ENCODE measurements at regions not wholly inside any gene's neighbourhood (a gene's known extent, or its start where the extent isn't known, plus 50 kb on each side); places are given as distances from the start of the nearest gene placed in this dataset.

- Histone ChIP-seq H2AFZ (ENCODE audit: low read depth, low read length) (no peak overlapping the region), H3K27me3 (ENCODE audit: control insufficient read depth in 2 of 2, insufficient read depth in 2 of 2, low read length in 2 of 2) (no peaks in the 10 kb centered on the region), H3K79me2 (ENCODE audit: control insufficient read depth, insufficient read depth, low read length) (no peaks in the 10 kb centered on the region), H3K9ac (replicated peaks; ENCODE audit: extremely low read depth, insufficient read depth, low read length) (no peak overlapping the region), H3K4me2 (ENCODE audit: insufficient read depth, low read length) (no peak overlapping the region), H3K27ac (ENCODE audit: insufficient read depth, low read depth, low read length) (no peak overlapping the region), H3K4me1 (ENCODE audit: control insufficient read depth, extremely low read depth, insufficient read depth, low read length) (no peaks in the 10 kb centered on the region), H3K4me3 (replicated peaks in 1 of 3; ENCODE audit: insufficient read depth in 1 of 3, low read depth in 1 of 3, low read length in 3 of 3) (no peak overlapping the region), H4K20me1 (replicated peaks; ENCODE audit: control insufficient read depth, extremely low read depth, insufficient read depth, low read length) (no peaks in the 10 kb centered on the region), H3K9me3 (replicated peaks; ENCODE audit: control insufficient read depth, insufficient read depth, low read length) (peaks cover 5% of the 10 kb centered on the region), H3K36me3 (ENCODE audit: control insufficient read depth in 2 of 2, extremely low read depth in 1 of 2, insufficient read depth in 2 of 2, low read length in 2 of 2) (no peaks in the 10 kb centered on the region), H3K9me1 (replicated peaks; ENCODE audit: control insufficient read depth, extremely low read depth, insufficient read depth, low read length) (no peaks in the 10 kb centered on the region)
- BruUV-seq (replicated peaks), result no TSS peak
- intact Hi-C loops (cut with micrococcal nuclease) (no loop called here), dilution Hi-C loops (cut with MboI; ENCODE audit: extremely low pct_ligation_motif_present, low sequenced_read_pairs) (no loop called here)
- POLR2A ChIA-PET, result no interaction called here
- CTCF ChIA-PET, result no interaction called here
- DNase-seq (ENCODE audit: low read depth, low spot score) (no peak), FAIRE-seq (no peak)
- no peak for TF ChIP-seq CTCF (IDR thresholded peaks at IDR 0.05; ENCODE audit: extremely low read depth in 1 of 2, insufficient read depth in 1 of 2, low read depth in 1 of 2, low read length in 2 of 2)
Observed at GRCh38 chr10:128764190-128764589, 638.0 kb upstream of the MKI67 start.

DNA sequence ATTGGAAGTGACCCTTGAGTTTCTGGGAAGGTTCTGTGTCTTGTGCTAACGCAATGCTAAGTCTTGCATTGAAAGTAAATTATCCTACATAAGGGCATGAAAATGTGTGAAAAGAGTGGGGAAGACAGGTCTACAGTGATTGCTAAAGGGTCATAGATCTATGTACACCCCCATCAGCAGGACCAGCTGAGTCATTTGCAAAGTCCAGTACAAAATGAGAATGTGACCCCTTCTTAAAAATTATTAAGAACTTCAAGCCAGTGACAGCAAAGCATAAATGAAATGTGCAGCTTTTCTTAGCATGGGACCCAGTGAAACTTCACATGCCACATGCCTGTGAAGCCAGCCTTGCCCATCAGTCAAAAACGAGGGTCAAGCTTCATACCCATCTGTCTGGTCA, 640.7 kb upstream of the MKI67 start:
- Histone ChIP-seq H3K27ac (ENCODE audit: insufficient read depth, low read depth, low read length) (no peak overlapping the region), H3K4me3 (replicated peaks in 1 of 3; ENCODE audit: insufficient read depth in 1 of 3, low read depth in 1 of 3, low read length in 3 of 3) (no peak overlapping the region), H3K9me3 (replicated peaks; ENCODE audit: control insufficient read depth, insufficient read depth, low read length) (peaks cover 8% of the 10 kb centered on the region), H3K4me2 (ENCODE audit: insufficient read depth, low read length) (no peak overlapping the region), H2AFZ (ENCODE audit: low read depth, low read length) (no peak overlapping the region), H4K20me1 (replicated peaks; ENCODE audit: control insufficient read depth, extremely low read depth, insufficient read depth, low read length) (no peaks in the 10 kb centered on the region), H3K36me3 (ENCODE audit: control insufficient read depth in 2 of 2, extremely low read depth in 1 of 2, insufficient read depth in 2 of 2, low read length in 2 of 2) (no peaks in the 10 kb centered on the region), H3K4me1 (ENCODE audit: control insufficient read depth, extremely low read depth, insufficient read depth, low read length) (no peaks in the 10 kb centered on the region), H3K79me2 (ENCODE audit: control insufficient read depth, insufficient read depth, low read length) (no peaks in the 10 kb centered on the region), H3K27me3 (ENCODE audit: control insufficient read depth in 2 of 2, insufficient read depth in 2 of 2, low read length in 2 of 2) (no peaks in the 10 kb centered on the region), H3K9me1 (replicated peaks; ENCODE audit: control insufficient read depth, extremely low read depth, insufficient read depth, low read length) (no peaks in the 10 kb centered on the region), H3K9ac (replicated peaks; ENCODE audit: extremely low read depth, insufficient read depth, low read length) (no peak overlapping the region)
- ChIA-PET POLR2A (no interaction called here), CTCF (no interaction called here)
- DNase-seq (ENCODE audit: low read depth, low spot score) (no peak), FAIRE-seq (no peak)
- dilution Hi-C loops (cut with MboI; ENCODE audit: extremely low pct_ligation_motif_present, low sequenced_read_pairs) (no loop called here), intact Hi-C loops (cut with micrococcal nuclease) (no loop called here)
- no peak for TF ChIP-seq MAX (IDR thresholded peaks at IDR 0.05; ENCODE audit: insufficient read depth, insufficient read length)
- no peak for TF ChIP-seq FOS (IDR thresholded peaks at IDR 0.05; ENCODE audit: borderline replicate concordance, insufficient read depth, low read length)
- TF ChIP-seq EZH2 (IDR thresholded peaks at IDR 0.05; ENCODE audit: borderline replicate concordance, low read depth, low read length, severe bottlenecking), result no peak
- no peak for TF ChIP-seq POLR2A (IDR thresholded peaks at IDR 0.05; ENCODE audit: low read depth, low read length)
- TF ChIP-seq CTCF (IDR thresholded peaks at IDR 0.05; ENCODE audit: extremely low read depth in 1 of 2, insufficient read depth in 1 of 2, low read depth in 1 of 2, low read length in 2 of 2), result no peak
- no peak for TF ChIP-seq JUN (IDR thresholded peaks at IDR 0.05; ENCODE audit: borderline replicate concordance, insufficient read depth, insufficient read length, low read depth)
- no peak for TF ChIP-seq POLR2AphosphoS5 (IDR thresholded peaks at IDR 0.05; ENCODE audit: insufficient read depth, low read depth, low read length)
- TF ChIP-seq GATA2 (IDR thresholded peaks at IDR 0.05; ENCODE audit: insufficient read depth, insufficient read length, low read depth, low read length), result no peak
- TF ChIP-seq MYC (IDR thresholded peaks at IDR 0.05; ENCODE audit: low read depth, low read length), result no peak
- no TSS peak for BruUV-seq (replicated peaks)
